ENCODE measurements at regions not wholly inside any gene's neighbourhood (a gene's known extent, or its start where the extent isn't known, plus 50 kb on each side); places are given as distances from the start of the nearest gene placed in this dataset.

DNA sequence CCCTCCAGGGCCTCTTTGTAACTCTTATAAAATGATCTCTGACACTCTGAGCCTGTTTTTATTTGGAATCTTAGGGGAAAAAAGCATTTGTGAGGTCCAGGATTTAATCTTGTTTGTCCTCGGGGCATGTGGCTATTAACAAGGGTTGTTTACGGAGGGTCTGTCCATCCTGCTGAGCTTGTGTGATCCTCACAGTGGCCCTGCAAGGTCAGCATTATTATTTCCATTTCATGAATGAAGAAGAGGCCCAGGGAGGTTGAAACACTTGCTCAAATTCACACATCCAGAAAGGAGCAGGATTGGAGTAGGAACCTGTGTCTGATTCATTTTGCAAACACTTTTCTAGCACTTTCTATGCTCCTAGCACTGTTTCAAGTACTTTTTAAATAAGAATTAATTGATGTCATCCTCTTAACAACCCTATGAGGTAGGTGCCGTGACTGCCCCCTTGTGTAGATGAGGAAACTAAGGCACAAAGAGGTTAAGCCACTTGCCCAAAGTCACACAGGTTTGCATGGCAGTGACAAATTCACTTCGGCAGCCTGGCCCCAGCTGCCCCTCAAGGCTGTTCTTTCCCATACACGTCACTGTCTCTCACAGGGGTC is 178.9 kb downstream of the MIS18A start:
- H2AFZ ChIP-seq (ENCODE audit: control insufficient read depth, low read depth, low read length) = no peak overlapping the region
- no peak overlapping the region for H3K27ac ChIP-seq (ENCODE audit: control insufficient read depth, insufficient read depth)
- H3K79me2 ChIP-seq (ENCODE audit: control insufficient read depth, insufficient read depth, low read length) = no peaks in the 10 kb centered on the region
- in situ Hi-C loops (cut with MboI) = no loop called here
- FAIRE-seq (no peak), DNase-seq (ENCODE audit: low read depth, low spot score) (no peak), ATAC-seq (no peak)
- H3K9me3 ChIP-seq (replicated peaks; ENCODE audit: control insufficient read depth, insufficient read depth, low read length) = no peaks in the 10 kb centered on the region
- no peak overlapping the region for H3K4me2 ChIP-seq (ENCODE audit: control insufficient read depth, insufficient read depth)
- no peaks in the 10 kb centered on the region for H3K27me3 ChIP-seq (replicated peaks in 1 of 2; ENCODE audit: control insufficient read depth in 2 of 2, insufficient read depth in 2 of 2, low read length in 1 of 2)
- CTCF ChIA-PET = no interaction called here
- H3K4me3 ChIP-seq = no peak overlapping the region
- WGBS (ENCODE audit: insufficient coverage, insufficient replicate concordance, low lambda C conversion rate, missing lambda C conversion rate) = 33% methylated on average over 5 of the region's 5 CpGs
- POLR2A ChIA-PET = no interaction called here
- no peaks in the 10 kb centered on the region for H3K36me3 ChIP-seq (ENCODE audit: control insufficient read depth in 2 of 2, insufficient read depth in 2 of 2, low read length in 1 of 2)
- RAD21 ChIA-PET (ENCODE audit: unreplicated experiment) = no interaction called here
- TF ChIP-seq, protein P1, sequence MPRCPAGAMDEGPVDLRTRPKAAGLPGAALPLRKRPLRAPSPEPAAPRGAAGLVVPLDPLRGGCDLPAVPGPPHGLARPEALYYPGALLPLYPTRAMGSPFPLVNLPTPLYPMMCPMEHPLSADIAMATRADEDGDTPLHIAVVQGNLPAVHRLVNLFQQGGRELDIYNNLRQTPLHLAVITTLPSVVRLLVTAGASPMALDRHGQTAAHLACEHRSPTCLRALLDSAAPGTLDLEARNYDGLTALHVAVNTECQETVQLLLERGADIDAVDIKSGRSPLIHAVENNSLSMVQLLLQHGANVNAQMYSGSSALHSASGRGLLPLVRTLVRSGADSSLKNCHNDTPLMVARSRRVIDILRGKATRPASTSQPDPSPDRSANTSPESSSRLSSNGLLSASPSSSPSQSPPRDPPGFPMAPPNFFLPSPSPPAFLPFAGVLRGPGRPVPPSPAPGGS (IDR thresholded peaks at IDR 0.05; ENCODE audit: borderline replicate concordance, insufficient read depth, low read depth, low read length, poor library complexity, severe bottlenecking) = no peak
- TF ChIP-seq, protein P2, sequence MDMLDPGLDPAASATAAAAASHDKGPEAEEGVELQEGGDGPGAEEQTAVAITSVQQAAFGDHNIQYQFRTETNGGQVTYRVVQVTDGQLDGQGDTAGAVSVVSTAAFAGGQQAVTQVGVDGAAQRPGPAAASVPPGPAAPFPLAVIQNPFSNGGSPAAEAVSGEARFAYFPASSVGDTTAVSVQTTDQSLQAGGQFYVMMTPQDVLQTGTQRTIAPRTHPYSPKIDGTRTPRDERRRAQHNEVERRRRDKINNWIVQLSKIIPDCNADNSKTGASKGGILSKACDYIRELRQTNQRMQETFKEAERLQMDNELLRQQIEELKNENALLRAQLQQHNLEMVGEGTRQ (IDR thresholded peaks at IDR 0.05; ENCODE audit: borderline replicate concordance, low read depth, low read length) = no peak
- no TSS peak for BruUV-seq (replicated peaks)
- H3K4me1 ChIP-seq (ENCODE audit: control insufficient read depth, insufficient read depth, low read length) = no peaks in the 10 kb centered on the region
- no peak overlapping the region for H3K9ac ChIP-seq (ENCODE audit: control insufficient read depth, insufficient read depth, low read length)
- H4K20me1 ChIP-seq (ENCODE audit: control insufficient read depth, insufficient read depth) = no peaks in the 10 kb centered on the region
- SMC1A ChIA-PET (ENCODE audit: uncharacterized antibody, unreplicated experiment) = interaction anchor here (1.1 kb wide), 1 partner anchor 158 kb away, joined by 3 read pairs; no protein-coding TSS in a partner anchor
- intact Hi-C loops (cut with micrococcal nuclease; ENCODE audit: unreplicated experiment) = no loop called here

DNA sequence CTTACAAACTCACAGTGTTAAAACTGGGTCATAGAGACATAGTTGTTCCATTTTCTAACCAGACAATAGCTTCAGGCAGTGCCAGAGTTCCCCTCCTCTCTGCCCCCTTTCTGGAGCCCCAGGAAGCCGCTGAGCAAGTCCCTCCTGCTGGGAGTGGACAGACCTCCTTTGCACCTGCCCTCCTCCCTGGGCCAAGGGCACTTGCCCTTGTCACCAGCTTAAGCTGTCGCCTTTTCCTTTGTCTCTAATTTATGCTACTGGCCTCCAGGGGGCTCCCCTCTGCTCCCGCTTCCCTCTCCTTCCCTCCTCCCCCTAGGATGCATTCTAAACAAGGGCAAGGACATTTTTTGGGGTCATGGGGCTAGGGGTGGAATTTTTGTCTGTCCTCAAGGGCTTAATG is 182.4 kb downstream of the MIS18A start:
- no TSS peak for BruUV-seq (replicated peaks)
- H3K36me3 ChIP-seq (ENCODE audit: control insufficient read depth in 2 of 2, insufficient read depth in 2 of 2, low read length in 1 of 2) = no peaks in the 10 kb centered on the region
- H3K79me2 ChIP-seq (ENCODE audit: control insufficient read depth, insufficient read depth, low read length) = no peaks in the 10 kb centered on the region
- in situ Hi-C loops (cut with MboI) = no loop called here
- no peak overlapping the region for H3K27ac ChIP-seq (ENCODE audit: control insufficient read depth, insufficient read depth)
- no peak overlapping the region for H2AFZ ChIP-seq (ENCODE audit: control insufficient read depth, low read depth, low read length)
- ChIA-PET POLR2A (interaction anchor here (0.6 kb wide), 1 partner anchor 446 kb away, joined by 4 read pairs; no protein-coding TSS in a partner anchor), RAD21 (ENCODE audit: unreplicated experiment) (interaction anchor here (1.5 kb wide), 1 partner anchor 162 kb away, joined by 5 read pairs; no protein-coding TSS in a partner anchor), CTCF (interaction anchor here (1.9 kb wide), 1 partner anchor 162 kb away, joined by 15 read pairs; no protein-coding TSS in a partner anchor), SMC1A (ENCODE audit: uncharacterized antibody, unreplicated experiment) (interaction anchor here (1.6 kb wide), 1 partner anchor 161 kb away, joined by 3 read pairs; no protein-coding TSS in a partner anchor)
- no peaks in the 10 kb centered on the region for H4K20me1 ChIP-seq (ENCODE audit: control insufficient read depth, insufficient read depth)
- H3K4me3 ChIP-seq = no peak overlapping the region
- no peak overlapping the region for H3K4me2 ChIP-seq (ENCODE audit: control insufficient read depth, insufficient read depth)
- no peaks in the 10 kb centered on the region for H3K27me3 ChIP-seq (replicated peaks in 1 of 2; ENCODE audit: control insufficient read depth in 2 of 2, insufficient read depth in 2 of 2, low read length in 1 of 2)
- WGBS (ENCODE audit: insufficient coverage, insufficient replicate concordance, low lambda C conversion rate, missing lambda C conversion rate) = 0% methylated on average over 3 of the region's 3 CpGs
- DNase-seq (ENCODE audit: low read depth, low spot score) = no peak
- no peaks in the 10 kb centered on the region; the same call in 2 of the 3 replicates for H3K9me3 ChIP-seq (replicated peaks; ENCODE audit: control insufficient read depth, insufficient read depth, low read length)
- no peak for FAIRE-seq
- intact Hi-C loops (cut with micrococcal nuclease; ENCODE audit: unreplicated experiment) = no loop called here
- no peak overlapping the region for H3K9ac ChIP-seq (ENCODE audit: control insufficient read depth, insufficient read depth, low read length)
- no peaks in the 10 kb centered on the region for H3K4me1 ChIP-seq (ENCODE audit: control insufficient read depth, insufficient read depth, low read length)
- ATAC-seq = 0 out of 3 replicates have a peak, but pooled peaks have one; percentile 27
- TF ChIP-seq MTA2 (IDR thresholded peaks at IDR 0.05; ENCODE audit: low read depth) (no peak), ZNF207 (IDR thresholded peaks at IDR 0.05; ENCODE audit: borderline replicate concordance) (no peak), SUPT20H (IDR thresholded peaks at IDR 0.05; ENCODE audit: borderline replicate concordance, control insufficient read depth, low read depth, low read length) (no peak), EZH2 (IDR thresholded peaks at IDR 0.05; ENCODE audit: borderline replicate concordance, control insufficient read depth, low read depth, low read length) (no peak), RAD21 (IDR thresholded peaks at IDR 0.05; ENCODE audit: insufficient read depth, low read depth, low read length) (peak; percentile 21; the same call in 1 of the 2 replicates)
- TF ChIP-seq, protein P3, sequence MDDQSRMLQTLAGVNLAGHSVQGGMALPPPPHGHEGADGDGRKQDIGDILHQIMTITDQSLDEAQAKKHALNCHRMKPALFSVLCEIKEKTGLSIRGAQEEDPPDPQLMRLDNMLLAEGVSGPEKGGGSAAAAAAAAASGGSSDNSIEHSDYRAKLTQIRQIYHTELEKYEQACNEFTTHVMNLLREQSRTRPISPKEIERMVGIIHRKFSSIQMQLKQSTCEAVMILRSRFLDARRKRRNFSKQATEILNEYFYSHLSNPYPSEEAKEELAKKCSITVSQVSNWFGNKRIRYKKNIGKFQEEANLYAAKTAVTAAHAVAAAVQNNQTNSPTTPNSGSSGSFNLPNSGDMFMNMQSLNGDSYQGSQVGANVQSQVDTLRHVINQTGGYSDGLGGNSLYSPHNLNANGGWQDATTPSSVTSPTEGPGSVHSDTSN (IDR thresholded peaks at IDR 0.05; ENCODE audit: insufficient replicate concordance, low read depth, low read length) = no peak
- TF ChIP-seq, protein P4, sequence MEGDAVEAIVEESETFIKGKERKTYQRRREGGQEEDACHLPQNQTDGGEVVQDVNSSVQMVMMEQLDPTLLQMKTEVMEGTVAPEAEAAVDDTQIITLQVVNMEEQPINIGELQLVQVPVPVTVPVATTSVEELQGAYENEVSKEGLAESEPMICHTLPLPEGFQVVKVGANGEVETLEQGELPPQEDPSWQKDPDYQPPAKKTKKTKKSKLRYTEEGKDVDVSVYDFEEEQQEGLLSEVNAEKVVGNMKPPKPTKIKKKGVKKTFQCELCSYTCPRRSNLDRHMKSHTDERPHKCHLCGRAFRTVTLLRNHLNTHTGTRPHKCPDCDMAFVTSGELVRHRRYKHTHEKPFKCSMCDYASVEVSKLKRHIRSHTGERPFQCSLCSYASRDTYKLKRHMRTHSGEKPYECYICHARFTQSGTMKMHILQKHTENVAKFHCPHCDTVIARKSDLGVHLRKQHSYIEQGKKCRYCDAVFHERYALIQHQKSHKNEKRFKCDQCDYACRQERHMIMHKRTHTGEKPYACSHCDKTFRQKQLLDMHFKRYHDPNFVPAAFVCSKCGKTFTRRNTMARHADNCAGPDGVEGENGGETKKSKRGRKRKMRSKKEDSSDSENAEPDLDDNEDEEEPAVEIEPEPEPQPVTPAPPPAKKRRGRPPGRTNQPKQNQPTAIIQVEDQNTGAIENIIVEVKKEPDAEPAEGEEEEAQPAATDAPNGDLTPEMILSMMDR (IDR thresholded peaks at IDR 0.05 in 2 of 3, conservative IDR thresholded peaks at IDR 0.05 in 1 of 3; ENCODE audit: control insufficient read depth in 2 of 3, extremely low read depth in 1 of 3, insufficient read depth in 1 of 3, low read depth in 3 of 3, low read length in 3 of 3) = peak; percentile 13 to 36 (median 28); a peak in 4 of 6 replicates
